HFF-Myc (cell line): ENCODE measurements at regions not wholly inside any gene's neighbourhood (a gene's known extent, or its start where the extent isn't known, plus 50 kb on each side); places are given as distances from the start of the nearest gene placed in this dataset.
A peak's percentile ranks its signal among the peaks of the same experiment; 100 is the strongest.
"Not testable (repeated sequence)": the region's sequence is repeated elsewhere in the genome, so short reads cannot be mapped to it uniquely, and the experiment has no call there.

Experiments used
- DNase-seq: peaks from one replicate; pipeline ENCODE4 v3.0.0-alpha.2; 2011; ENCODE audit warnings: low read depth; ENCODE audit errors: extremely low read depth
- H3K4me3 ChIP-seq: replicated peaks from 2 replicates; pipeline ENCODE4 v1.5.1; 2011; ENCODE audit warnings: low read depth, mild to moderate bottlenecking, control low read depth, low read length
- CTCF ChIP-seq: IDR thresholded peaks from 2 replicates; pipeline ENCODE4 v1.5.1; 2012; ENCODE audit warnings: mild to moderate bottlenecking, low read depth, low read length, control low read depth; ENCODE audit errors: missing control alignments

- DNase-seq, result no peak
- no peak for TF ChIP-seq CTCF
- no peak overlapping the region for H3K4me3 ChIP-seq
Measured at GRCh38 chr1:66460776-66461175, 73.2 kb upstream of the SGIP1 start.

- no peak for TF ChIP-seq CTCF
- no peak for DNase-seq
- no peak overlapping the region for H3K4me3 ChIP-seq
Measured at GRCh38 chr1:66462313-66462712, 71.6 kb upstream of the SGIP1 start.

GRCh38 chr1:66464351-66464750, 69.6 kb upstream of the SGIP1 start:
- no peak for TF ChIP-seq CTCF
- DNase-seq, result no peak
- H3K4me3 ChIP-seq, result no peak overlapping the region

- DNase-seq, result peak; percentile 56
- H3K4me3 ChIP-seq, result no peak overlapping the region
- no peak for TF ChIP-seq CTCF
Measured at GRCh38 chr1:66464802-66465201, 69.2 kb upstream of the SGIP1 start.

GRCh38 chr1:66466695-66467094, 67.3 kb upstream of the SGIP1 start:
- not testable (repeated sequence) for DNase-seq, H3K4me3 ChIP-seq

- no peak for TF ChIP-seq CTCF
Measured at GRCh38 chr1:66468722-66469121, 65.2 kb upstream of the SGIP1 start.

GRCh38 chr1:66475940-66476339, 58.0 kb upstream of the SGIP1 start:
- DNase-seq, result no peak
- no peak overlapping the region for H3K4me3 ChIP-seq
- TF ChIP-seq CTCF, result no peak

More at GRCh38 chr1:66468722-66469121, 65.2 kb upstream of the SGIP1 start:
- no peak for DNase-seq
- no peak overlapping the region for H3K4me3 ChIP-seq
